GM18519 (cell line): ENCODE measurements at regions not wholly inside any gene's neighbourhood (a gene's known extent, or its start where the extent isn't known, plus 50 kb on each side); places are given as distances from the start of the nearest gene placed in this dataset.
A peak's percentile ranks its signal among the peaks of the same experiment; 100 is the strongest.
"Not testable (repeated sequence)": the region's sequence is repeated elsewhere in the genome, so short reads cannot be mapped to it uniquely, and the experiment has no call there.

ENCODE experiments used
- ATAC-seq: cut with Tn5 transposase; IDR thresholded peaks from one replicate; pipeline ENCODE4 v1.9.1; 2021; ENCODE audit warnings: mild to moderate bottlenecking, moderate library complexity; ENCODE audit not compliant: unreplicated experiment, low FRiP score

DNA sequence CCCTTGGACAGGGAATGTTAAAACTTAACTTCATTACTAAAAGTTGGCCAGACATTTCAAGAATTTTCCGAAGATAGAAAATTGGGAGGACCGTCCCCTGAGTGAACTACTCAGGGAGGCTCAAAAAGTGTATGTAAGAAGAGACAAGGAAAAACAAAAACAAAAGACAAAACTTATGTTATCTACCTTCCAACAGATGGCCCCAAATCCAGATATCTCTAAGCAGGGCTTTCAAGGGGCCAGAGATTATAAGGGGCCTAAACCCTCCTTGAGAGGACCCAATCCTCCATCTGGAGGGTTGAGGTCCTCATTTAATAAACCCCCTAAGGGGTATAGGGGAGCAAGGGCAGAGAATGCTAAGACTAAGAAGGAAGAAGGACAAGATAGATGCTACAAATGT, 203.6 kb downstream of the SH2D4B start:
- ATAC-seq, result no peak

DNA sequence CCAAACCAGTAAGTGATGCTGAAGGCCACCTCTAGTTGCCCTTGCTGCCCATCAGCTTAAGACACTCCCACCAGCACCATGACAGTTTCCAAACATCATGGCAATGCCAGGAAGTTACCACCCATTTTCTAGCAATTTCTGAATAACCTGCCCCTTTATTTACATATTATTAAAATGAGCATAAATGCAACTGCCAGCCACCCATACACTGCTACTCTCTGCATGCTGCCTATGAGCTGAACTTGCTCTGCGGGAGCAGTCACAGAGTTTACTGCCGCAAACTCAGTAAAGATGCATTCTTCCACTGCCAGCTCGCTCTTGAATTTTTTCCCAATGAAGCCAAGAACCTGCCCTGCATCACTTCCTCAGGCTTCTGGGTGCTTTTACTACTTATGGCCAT, 212.6 kb downstream of the SH2D4B start:
- ATAC-seq, result no peak

DNA sequence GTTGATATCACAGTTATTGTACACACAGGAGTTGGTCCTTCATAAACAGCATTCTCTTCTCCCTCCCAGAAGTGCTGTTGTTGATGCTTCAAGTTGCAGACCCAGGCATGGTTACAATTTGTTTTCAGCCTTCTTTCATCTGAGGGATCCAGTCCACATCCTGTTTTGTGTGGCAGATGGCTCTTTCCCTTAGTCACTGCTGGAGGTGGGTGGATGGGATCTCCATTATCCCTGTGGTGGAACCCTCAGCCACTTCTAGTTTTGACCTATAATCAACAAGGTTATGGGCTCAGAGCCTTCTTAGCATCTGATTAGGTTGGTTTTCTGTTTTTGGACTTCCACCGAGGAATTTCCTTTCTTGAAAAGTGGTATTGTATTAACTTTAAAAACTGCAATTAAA, 214.2 kb downstream of the SH2D4B start:
- no peak for ATAC-seq

DNA sequence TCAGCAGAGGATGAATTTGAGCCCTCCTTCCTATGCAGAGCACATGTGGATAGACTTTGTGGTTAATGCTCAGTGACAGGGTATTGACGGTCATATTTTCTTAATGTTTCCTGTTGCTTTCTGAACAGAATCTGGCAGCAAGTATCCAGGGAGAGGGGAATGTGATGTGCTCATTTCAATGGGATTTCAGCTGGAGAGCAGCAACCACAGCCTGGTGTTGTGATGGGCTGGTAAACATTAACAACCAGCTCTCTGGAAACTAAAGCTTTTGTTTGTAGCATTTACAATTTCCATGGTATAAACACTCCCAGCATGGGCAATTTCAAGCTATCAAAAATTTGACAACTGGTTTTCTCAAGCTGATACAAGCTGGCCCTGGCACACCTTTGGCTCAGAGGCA, 215.9 kb downstream of the SH2D4B start:
- no peak for ATAC-seq

GRCh38 chr10:80755893-80756292, 218.2 kb downstream of the SH2D4B start:
- ATAC-seq, result no peak

DNA sequence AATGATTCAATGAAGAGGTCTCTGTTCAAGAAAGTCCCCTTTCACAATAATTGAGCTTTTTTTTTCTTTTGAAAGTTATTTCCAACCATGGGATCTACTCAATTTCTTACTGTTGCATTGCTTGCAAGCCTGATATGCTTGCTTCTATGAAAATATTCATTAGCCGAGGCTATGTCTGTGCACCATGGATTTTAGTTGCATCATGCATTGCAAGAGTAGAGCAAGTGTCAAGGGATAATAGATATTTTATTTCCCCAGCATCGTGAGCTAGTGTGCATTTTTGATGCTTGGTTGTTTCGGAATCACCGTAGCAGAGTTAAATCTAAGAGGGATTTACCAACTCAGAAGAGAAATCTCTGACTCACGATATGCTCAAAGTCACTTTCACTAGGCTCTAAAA, 222.0 kb downstream of the SH2D4B start:
- no peak for ATAC-seq

GRCh38 chr10:80760914-80761371, 223.2 kb downstream of the SH2D4B start:
- peak; percentile 82 for ATAC-seq

DNA sequence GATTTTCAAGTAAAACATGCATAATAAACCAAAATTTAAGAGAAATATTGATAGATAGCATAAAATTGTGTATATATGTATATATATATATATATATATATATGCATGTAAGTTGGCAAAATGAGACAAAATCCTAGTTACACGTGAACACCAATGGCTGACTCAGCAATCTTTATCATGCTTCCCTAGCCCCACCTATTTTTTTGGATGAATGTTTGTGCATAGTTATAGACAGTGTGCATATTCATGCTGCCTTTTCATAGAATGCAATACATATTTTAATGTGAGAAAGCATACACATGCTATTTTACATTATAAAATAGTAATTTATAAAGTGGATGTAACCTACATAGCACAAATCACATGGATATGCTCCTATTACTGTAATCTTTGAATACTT, 230.3 kb downstream of the SH2D4B start:
- ATAC-seq, result no peak

DNA sequence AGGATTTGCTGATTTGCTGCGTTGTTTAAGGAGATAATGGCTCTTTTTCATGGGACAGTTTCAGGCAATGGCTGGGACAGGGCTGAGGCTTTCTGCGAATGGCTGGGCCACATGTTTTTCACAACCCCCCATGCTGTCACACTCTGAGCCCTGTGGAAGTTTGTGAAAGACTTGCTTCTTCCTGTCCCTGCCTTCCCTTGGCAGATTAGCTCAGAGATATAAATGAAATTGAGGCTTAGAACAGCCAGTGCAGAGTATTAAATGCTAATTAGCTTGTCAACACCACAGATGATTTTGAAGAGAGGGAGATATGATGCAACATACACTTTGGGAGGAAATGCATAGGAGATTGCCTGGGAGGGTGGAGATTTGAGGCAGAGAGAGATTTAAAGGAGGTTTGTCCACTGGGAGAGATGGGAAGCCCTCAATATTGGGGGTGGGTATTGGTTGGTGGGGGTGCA, 232.0 kb downstream of the SH2D4B start:
- ATAC-seq, result no peak

GRCh38 chr10:80770239-80770638, 232.5 kb downstream of the SH2D4B start:
- ATAC-seq, result no peak

- ATAC-seq, result no peak
Observed at GRCh38 chr10:80771285-80771684, 233.6 kb downstream of the SH2D4B start.

DNA sequence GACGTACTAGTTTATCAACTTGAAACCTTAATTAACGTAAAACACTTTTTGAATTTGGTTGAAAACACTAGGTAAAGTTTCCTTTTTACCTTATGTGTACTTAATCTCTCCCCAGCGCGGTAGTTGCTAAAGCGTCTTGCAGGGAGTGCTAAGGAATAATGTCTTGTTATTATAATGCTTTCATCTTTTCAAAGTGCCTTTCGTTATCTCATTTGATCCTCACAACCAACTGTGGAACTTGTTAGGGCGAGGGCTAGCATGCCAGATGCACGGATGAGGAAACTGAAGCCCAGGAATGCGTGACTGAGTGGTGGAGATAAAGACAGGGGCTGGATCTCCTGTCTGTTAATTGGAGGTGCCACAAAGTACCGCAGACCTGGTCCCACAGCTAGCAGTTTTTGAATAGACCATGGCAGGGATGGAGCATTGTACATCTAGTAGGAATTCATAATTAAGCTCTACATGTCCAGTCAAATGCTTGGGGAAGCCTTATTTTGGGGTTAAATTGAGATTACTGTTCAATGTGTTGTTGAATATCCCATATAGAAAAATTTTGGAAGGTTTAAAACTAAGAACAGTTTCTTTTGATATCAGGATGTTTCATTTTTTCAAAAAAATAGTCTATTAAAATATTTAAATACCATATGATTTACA, 234.3 kb downstream of the SH2D4B start:
- ATAC-seq, result no peak

GRCh38 chr10:80772596-80772995, 234.9 kb downstream of the SH2D4B start:
- ATAC-seq, result no peak

GRCh38 chr10:80784695-80785094, 247.0 kb downstream of the SH2D4B start:
- no peak for ATAC-seq

GRCh38 chr10:80786322-80786721, 248.6 kb downstream of the SH2D4B start:
- no peak for ATAC-seq

- no peak for ATAC-seq
Observed at GRCh38 chr10:80787952-80788351, 250.2 kb downstream of the SH2D4B start.

DNA sequence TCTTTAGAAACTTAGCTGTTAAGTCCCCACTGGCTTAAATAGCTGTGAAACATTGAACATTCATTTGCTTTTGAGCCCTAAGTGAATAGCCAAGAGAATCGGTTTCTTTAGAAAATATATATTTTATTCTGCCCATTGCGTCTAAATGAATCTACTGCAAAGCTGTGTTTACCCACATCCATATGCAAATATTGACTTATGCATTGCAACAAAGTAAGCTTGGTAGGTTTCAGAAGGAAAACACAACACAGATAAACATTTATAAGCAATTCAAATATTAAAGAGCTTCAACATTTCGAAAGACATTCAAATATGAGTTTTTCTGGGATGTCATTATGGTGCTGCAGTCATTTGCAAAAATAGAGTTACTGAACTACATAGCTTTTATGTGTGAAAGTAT, 257.3 kb downstream of the SH2D4B start:
- ATAC-seq, result no peak

- no peak for ATAC-seq
Observed at GRCh38 chr10:80805343-80806020, 267.8 kb downstream of the SH2D4B start.

- no peak for ATAC-seq
Observed at GRCh38 chr10:80814147-80814652, 276.5 kb downstream of the SH2D4B start.

DNA sequence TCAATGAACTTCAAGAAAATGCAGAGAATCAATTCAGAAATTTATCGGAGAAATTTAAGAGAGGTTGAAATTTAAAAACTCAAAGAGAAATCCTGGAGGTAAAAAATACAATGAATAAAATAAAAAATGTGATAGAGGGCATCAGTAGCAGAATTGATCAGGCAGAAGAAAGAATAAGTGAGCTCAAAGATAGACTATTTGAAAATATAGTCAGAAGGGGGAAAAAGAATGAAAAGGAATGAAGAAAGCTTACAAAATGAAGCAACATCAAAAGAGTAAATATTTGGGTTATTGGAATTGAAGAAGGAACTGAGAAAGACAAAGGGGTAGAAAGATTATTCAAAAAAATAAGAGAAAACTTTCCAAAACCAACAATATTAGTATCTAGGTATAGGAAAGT, 291.4 kb downstream of the SH2D4B start:
- no peak for ATAC-seq

DNA sequence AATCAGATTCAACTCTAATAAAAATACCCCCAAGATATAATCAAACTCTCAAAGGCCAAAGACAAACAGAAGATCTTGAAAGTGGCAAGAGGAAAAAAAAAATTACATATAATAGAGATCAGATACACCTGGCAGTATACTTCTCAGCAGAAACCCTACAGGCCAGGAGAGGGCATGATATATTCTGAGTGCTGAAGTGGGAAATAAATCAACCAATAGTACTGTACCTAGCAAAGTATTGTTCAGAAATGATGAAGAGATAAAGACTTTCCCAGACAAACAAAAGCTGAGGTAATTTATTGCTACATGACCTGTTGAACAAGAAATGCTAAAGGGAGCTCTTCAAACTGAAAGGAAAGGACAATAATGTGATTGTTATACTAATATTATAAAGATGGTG, 291.9 kb downstream of the SH2D4B start:
- no peak for ATAC-seq

DNA sequence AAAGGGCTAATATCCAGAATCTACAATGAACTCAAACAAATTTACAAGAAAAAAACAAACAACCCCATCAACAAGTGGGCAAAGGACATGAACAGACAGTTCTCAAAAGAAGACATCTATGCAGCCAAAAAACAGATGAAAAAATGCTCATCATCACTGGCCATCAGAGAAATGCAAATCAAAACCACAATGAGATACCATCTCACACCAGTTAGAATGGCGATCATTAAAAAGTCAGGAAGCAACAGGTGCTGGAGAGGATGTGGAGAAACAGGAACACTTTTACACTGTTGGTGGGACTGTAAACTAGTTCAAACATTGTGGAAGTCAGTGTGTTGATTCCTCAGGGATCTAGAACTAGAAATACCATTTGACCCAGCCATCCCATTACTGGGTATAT, 295.0 kb downstream of the SH2D4B start:
- ATAC-seq, result not testable (repeated sequence)
